Middle frontal gyrus (tissue), 1 donor: ENCODE measurements at regions not wholly inside any gene's neighbourhood (a gene's known extent, or its start where the extent isn't known, plus 50 kb on each side); places are given as distances from the start of the nearest gene placed in this dataset.
"Not testable (repeated sequence)": the region's sequence is repeated elsewhere in the genome, so short reads cannot be mapped to it uniquely, and the experiment has no call there.

Experiments used
- DNase-seq: peaks from one replicate; pipeline ENCODE4 v3.0.0-alpha.2; 2015; ENCODE audit warnings: low spot score; ENCODE audit errors: extremely low spot score

DNA sequence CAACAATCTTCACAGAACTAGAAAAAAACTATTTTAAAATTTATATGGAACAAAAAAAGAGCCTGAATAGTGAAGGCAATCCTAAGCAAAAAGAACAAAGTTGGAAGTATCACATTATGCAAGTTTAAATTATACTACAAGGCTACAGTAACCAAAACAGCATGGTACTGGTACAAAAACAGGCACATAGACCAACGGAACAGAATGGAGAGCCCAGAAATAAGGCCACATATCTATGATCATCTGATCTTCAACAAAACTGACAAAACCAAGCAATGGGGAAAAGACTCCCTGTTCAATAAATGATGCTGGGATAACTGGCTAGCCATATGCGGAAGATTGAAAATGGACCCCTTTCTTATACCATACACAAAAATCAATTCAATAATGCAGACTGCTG is 74.4 kb upstream of the RTN4 start:
- DNase-seq, result not testable (repeated sequence)

- no peak for DNase-seq
These were observed 73.6 kb upstream of the RTN4 start for GRCh38 chr2:55123851-55124269.

GRCh38 chr2:55120634-55121359 is 70.5 kb upstream of the RTN4 start:
- DNase-seq, result peak; percentile 53

- DNase-seq, result no peak
These were observed 69.6 kb upstream of the RTN4 start for GRCh38 chr2:55119711-55120487.

- DNase-seq, result no peak
These were observed 68.4 kb upstream of the RTN4 start for GRCh38 chr2:55118643-55119083.

- no peak for DNase-seq
These were observed 66.7 kb upstream of the RTN4 start for GRCh38 chr2:55116966-55117365.

DNA sequence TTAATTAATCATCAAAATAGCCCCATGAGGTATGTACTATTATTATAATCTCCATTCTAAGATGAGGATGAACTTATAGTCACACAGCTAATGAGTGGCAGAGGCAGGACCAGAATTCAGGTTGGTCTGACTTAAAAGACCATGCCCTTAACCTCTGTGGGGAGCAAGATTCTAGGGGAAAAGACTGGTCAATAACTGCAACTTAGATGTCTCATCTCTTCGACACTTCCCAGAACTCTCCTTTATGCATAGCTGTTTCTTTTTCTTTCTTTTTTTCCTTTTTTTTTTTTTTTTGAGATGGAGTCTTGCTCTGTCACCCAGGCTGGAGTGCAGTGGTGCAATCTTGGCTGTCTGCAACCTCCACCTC is 66.3 kb upstream of the RTN4 start:
- DNase-seq, result no peak

GRCh38 chr2:55115761-55116597 is 65.7 kb upstream of the RTN4 start:
- DNase-seq, result no peak

- DNase-seq, result no peak
These were observed 64.3 kb upstream of the RTN4 start for GRCh38 chr2:55114597-55114996.

DNA sequence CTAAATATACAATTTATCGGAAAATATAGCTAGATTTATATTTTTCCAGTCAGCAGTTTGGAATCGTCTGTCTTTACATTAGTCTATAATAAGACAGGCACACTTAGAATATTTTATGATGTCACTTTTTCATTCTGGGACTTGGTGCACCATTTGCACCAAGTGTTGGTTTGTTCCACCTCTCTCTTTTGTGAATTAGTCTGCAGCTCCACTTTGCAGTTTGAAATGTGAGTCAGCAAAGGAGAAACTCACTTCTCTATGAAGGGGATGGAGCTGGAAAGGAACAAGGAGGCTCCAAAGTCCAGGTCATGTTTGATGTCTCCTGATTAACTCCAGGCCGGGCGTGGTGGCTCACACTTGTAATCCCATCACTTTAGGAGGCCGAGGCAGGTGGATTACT is 63.8 kb upstream of the RTN4 start:
- no peak for DNase-seq

DNA sequence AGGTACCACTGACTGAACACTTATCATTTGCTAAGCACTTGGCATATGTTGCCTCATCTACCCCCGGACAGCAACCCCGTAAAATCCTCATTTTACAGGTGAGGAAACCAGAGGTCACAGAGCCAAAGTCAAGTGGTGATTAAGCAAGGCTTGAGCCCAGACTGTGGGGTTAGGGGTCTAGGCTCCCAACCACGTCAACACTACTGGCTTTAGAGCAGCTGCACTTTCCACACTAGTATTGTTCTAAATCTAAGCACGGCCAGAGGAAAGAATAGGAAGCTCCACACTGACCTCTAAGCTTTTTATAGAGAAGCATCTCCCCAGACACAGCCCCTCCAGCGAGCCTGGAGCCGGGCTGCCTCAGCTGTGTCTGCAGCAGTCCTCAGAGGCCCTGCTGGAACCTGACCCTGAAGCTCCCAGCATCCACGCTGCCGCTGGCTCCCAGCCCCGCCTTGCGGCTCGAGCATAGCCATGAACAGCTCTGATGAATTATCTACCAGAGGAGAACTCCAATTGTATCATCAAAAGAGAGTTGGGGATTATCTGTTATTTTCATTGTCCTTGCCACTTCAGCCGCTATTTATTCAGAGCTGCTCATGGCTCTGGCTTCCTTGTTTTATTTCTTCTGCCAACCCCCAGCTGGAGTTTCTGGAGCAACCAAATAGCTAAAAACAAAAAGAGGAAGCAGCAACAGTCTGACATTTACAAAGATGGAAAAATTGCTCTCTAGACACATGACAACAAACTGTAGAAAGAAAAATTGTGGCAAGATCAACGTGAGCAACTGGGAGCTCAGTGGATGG is 62.2 kb upstream of the RTN4 start:
- DNase-seq, result peak; percentile 55

GRCh38 chr2:55111570-55112228 is 61.4 kb upstream of the RTN4 start:
- peak; percentile 51 for DNase-seq

GRCh38 chr2:55111230-55111569 is 60.9 kb upstream of the RTN4 start:
- no peak for DNase-seq

DNA sequence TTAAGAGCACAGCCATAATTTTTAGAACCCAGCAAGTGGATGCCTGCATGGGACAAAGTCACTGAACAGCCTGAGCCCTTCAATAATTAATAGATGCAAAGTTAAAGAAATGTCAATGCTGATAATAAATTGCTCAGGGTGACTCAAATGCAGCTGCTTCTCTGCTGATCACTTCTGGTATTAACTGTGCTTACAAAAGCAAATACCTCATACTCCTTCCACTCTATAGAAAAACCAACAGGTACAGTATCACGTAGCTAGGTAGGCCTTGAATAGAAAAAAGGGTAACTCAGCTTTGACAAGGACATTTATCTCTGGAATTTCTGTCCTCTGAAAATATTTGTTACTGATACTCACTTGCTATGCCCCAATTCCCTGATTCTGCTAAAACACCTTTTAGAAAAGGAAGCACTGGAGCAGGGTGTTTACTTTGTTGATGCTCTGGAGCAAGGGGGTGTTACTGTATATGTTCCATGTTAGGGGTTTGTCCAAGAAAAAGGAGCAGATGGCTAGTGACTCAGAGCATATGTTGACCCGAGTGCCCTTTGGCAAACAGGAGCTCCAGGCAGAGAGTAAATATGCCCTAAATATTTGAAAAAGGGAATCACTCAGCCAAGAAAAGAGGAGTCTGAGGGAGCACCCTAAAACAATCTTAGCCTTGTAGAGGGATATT is 59.1 kb upstream of the RTN4 start:
- DNase-seq, result no peak

GRCh38 chr2:55108456-55109160 is 58.4 kb upstream of the RTN4 start:
- no peak for DNase-seq

GRCh38 chr2:55107436-55107835 is 57.2 kb upstream of the RTN4 start:
- no peak for DNase-seq

GRCh38 chr2:55106148-55106547 is 55.9 kb upstream of the RTN4 start:
- no peak for DNase-seq

GRCh38 chr2:55105456-55105855 is 55.2 kb upstream of the RTN4 start:
- DNase-seq, result no peak

- DNase-seq, result no peak
These were observed 52.8 kb upstream of the RTN4 start for GRCh38 chr2:55103046-55103445.
